Parathyroid adenoma (tissue), 2 donors: ENCODE measurements at regions not wholly inside any gene's neighbourhood (a gene's known extent, or its start where the extent isn't known, plus 50 kb on each side); places are given as distances from the start of the nearest gene placed in this dataset.

Experiments
- H2AFZ ChIP-seq: fragments of 300-600 bp; sonication (generic); one replicate; pipeline ENCODE4 v1.7.0; 2017; ENCODE audit warnings: antibody characterized with exemption, mild to moderate bottlenecking
- H3K27ac ChIP-seq: fragments of 300-600 bp; sonication (generic); one replicate; pipeline ENCODE4 v1.7.0; 2017
- H3K27me3 ChIP-seq: fragments of 300-600 bp; sonication (generic); one replicate; pipeline ENCODE4 v1.7.0; 2017; ENCODE audit warnings: low read length; ENCODE audit not compliant: control insufficient read depth, insufficient read depth
- H3K36me3 ChIP-seq: fragments of 300-600 bp; sonication (generic); one replicate; pipeline ENCODE4 v1.7.0; 2017; ENCODE audit warnings: low read length; ENCODE audit not compliant: control insufficient read depth, insufficient read depth
- H3K4me1 ChIP-seq: fragments of 300-600 bp; sonication (generic); one replicate; pipeline ENCODE4 v1.7.0; 2017; ENCODE audit warnings: control low read depth
- H3K4me2 ChIP-seq: fragments of 300-600 bp; sonication (generic); one replicate; pipeline ENCODE4 v1.7.0; 2017; ENCODE audit warnings: low read length
- H3K4me3 ChIP-seq: fragments of 300-600 bp; sonication (generic); one replicate; pipeline ENCODE4 v1.7.0; 2017; ENCODE audit warnings: low read depth, low read length
- H3K79me2 ChIP-seq: fragments of 300-600 bp; sonication (generic); one replicate; pipeline ENCODE4 v1.7.0; 2017; ENCODE audit warnings: control low read depth
- H3K9ac ChIP-seq: fragments of 300-600 bp; sonication (generic); one replicate; pipeline ENCODE4 v1.7.0; 2017; ENCODE audit warnings: mild to moderate bottlenecking
- H3K9me3 ChIP-seq: fragments of 300-600 bp; sonication (generic); one replicate; pipeline ENCODE4 v1.7.0; 2017; ENCODE audit warnings: low read length; ENCODE audit not compliant: control insufficient read depth
- TF ChIP-seq, protein P1 (sequence below): fragments of 300-600 bp; sonication (generic); IDR thresholded peaks from one replicate; pipeline ENCODE4 v1.7.0; 2017; ENCODE audit warnings: antibody characterized with exemption, mild to moderate bottlenecking
- donor health status: primary hyperparathyroidism.

DNA sequence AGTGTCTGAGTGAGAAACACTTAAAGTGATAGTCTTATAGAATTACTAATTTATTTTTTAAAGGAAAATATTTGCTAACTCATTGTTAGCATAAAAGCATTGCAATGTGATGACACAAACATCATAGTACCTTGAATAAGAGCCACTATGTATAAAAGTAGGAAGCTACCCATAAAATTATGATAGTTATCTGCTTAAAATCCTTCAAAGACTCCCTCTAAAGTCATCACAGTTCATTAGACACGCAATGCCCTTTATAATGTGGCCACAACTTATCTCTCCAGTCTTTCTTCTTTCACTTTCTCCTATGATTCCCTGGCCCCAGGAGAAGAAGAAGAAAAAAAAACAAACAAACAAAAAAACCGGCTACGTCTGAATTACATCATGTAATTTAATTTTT, 1144.0 kb upstream of the NUDT12 start:
- no peak overlapping the region for H3K27ac ChIP-seq
- H3K4me2 ChIP-seq: no peak overlapping the region
- no peak overlapping the region for H2AFZ ChIP-seq
- H3K9ac ChIP-seq: no peak overlapping the region
- H3K79me2 ChIP-seq: no peaks in the 10 kb centered on the region
- H3K36me3 ChIP-seq: no peaks in the 10 kb centered on the region
- H3K4me3 ChIP-seq: no peak overlapping the region
- H3K9me3 ChIP-seq: no peaks in the 10 kb centered on the region
- TF ChIP-seq, protein P1, sequence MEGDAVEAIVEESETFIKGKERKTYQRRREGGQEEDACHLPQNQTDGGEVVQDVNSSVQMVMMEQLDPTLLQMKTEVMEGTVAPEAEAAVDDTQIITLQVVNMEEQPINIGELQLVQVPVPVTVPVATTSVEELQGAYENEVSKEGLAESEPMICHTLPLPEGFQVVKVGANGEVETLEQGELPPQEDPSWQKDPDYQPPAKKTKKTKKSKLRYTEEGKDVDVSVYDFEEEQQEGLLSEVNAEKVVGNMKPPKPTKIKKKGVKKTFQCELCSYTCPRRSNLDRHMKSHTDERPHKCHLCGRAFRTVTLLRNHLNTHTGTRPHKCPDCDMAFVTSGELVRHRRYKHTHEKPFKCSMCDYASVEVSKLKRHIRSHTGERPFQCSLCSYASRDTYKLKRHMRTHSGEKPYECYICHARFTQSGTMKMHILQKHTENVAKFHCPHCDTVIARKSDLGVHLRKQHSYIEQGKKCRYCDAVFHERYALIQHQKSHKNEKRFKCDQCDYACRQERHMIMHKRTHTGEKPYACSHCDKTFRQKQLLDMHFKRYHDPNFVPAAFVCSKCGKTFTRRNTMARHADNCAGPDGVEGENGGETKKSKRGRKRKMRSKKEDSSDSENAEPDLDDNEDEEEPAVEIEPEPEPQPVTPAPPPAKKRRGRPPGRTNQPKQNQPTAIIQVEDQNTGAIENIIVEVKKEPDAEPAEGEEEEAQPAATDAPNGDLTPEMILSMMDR: no peak
- H3K27me3 ChIP-seq: no peaks in the 10 kb centered on the region
- no peaks in the 10 kb centered on the region for H3K4me1 ChIP-seq

DNA sequence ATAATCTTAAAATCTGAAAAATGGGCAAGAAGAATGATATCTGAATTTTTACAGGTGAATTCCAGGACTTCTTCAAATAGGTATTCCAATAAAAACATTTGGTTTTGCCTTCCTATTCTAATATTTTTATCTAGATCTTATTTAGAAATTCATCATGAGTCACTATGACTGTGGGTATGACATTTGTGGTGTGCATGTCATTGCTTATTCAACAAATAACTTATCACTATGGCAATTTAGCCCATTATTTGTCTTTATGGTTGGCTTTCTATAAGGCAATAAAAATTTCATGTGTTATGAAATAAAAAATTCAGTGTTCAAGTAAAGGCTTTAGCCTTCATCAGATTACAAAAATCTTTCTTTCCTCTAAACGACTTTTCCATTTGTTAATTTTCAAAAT, 1139.6 kb upstream of the NUDT12 start:
- no peaks in the 10 kb centered on the region for H3K79me2 ChIP-seq
- H3K36me3 ChIP-seq: no peaks in the 10 kb centered on the region

DNA sequence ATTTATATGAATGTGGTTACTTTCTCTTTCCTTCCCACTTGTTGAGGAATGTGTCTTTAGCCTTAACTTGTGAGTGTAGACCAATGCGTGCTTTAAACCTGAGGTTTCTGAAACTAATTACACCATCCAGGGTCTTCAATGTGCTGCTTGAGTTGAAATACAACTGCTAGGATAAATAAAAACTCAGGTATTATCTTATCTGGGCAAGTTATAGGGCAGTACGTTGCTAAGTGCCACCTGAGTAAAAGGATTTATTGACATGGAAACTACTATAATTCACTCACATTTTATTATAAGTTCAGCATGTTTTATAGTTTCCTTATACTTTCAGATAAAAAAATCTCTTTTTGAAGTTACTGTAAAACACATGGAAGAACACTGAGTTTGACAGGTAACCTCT, 1136.8 kb upstream of the NUDT12 start:
- TF ChIP-seq, protein P1: no peak
- no peak overlapping the region for H2AFZ ChIP-seq
- H3K4me2 ChIP-seq: no peak overlapping the region
- H3K79me2 ChIP-seq: no peaks in the 10 kb centered on the region
- no peaks in the 10 kb centered on the region for H3K9me3 ChIP-seq
- no peaks in the 10 kb centered on the region for H3K36me3 ChIP-seq
- no peaks in the 10 kb centered on the region for H3K27me3 ChIP-seq
- H3K9ac ChIP-seq: no peak overlapping the region
- H3K4me3 ChIP-seq: no peak overlapping the region
- no peak overlapping the region for H3K27ac ChIP-seq
- no peaks in the 10 kb centered on the region for H3K4me1 ChIP-seq

More for the DNA sequence above, 1139.6 kb upstream of the NUDT12 start:
- Histone ChIP-seq H3K4me1 (no peaks in the 10 kb centered on the region), H3K4me2 (no peak overlapping the region), H3K9ac (no peak overlapping the region), H3K27ac (no peak overlapping the region), H3K27me3 (no peaks in the 10 kb centered on the region), H3K4me3 (no peak overlapping the region), H2AFZ (no peak overlapping the region), H3K9me3 (no peaks in the 10 kb centered on the region)
- TF ChIP-seq, protein P1: no peak

DNA sequence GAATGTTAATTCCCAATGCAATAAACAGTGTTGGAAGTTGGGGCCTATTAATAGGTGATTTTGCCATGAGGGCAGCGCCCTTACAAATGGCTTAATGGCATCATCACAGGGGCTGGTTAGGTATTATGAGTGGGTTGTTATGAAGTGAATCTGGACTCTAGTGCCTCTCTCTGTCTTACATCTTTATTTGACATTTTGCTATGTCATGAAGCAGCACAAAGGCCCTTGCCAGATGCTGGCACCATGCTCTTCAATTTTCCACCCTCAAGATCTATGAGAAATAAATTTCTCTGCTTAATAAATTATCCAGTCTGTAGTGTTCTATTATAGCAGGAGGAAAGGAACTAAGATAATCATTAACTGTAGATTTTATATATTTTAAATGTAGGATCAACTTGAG, 1098.7 kb upstream of the NUDT12 start:
- no peak overlapping the region for H3K4me3 ChIP-seq
- H3K79me2 ChIP-seq: no peaks in the 10 kb centered on the region
- TF ChIP-seq, protein P1: no peak
- H3K4me1 ChIP-seq: no peaks in the 10 kb centered on the region
- H3K9ac ChIP-seq: no peak overlapping the region
- no peak overlapping the region for H3K4me2 ChIP-seq
- H2AFZ ChIP-seq: no peak overlapping the region
- H3K27ac ChIP-seq: no peak overlapping the region
- no peaks in the 10 kb centered on the region for H3K36me3 ChIP-seq
- H3K27me3 ChIP-seq: no peaks in the 10 kb centered on the region
- H3K9me3 ChIP-seq: peaks cover 2% of the 10 kb centered on the region

DNA sequence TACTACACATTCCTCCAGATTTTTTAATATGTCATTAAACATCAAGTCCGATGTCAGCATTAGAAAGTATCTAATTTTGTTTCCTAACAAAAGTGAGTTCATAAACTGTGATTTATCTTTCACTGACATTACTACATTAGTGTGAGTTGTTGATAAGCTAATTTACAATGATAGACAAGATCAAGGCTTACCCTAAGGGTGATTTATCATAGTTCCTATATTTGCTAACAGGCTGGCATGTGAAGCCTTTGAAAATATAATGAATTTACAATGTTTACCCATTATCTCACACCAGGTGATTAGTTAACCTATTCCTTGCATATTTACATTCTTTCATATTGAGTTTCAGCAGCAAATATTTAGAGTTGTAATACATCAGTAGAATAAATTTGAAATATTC, 1096.9 kb upstream of the NUDT12 start:
- TF ChIP-seq, protein P1: no peak
- H2AFZ ChIP-seq: no peak overlapping the region
- H3K4me2 ChIP-seq: no peak overlapping the region
- no peak overlapping the region for H3K27ac ChIP-seq
- no peaks in the 10 kb centered on the region for H3K27me3 ChIP-seq
- no peaks in the 10 kb centered on the region for H3K79me2 ChIP-seq
- H3K36me3 ChIP-seq: no peaks in the 10 kb centered on the region
- no peaks in the 10 kb centered on the region for H3K4me1 ChIP-seq
- no peaks in the 10 kb centered on the region for H3K9me3 ChIP-seq
- no peak overlapping the region for H3K4me3 ChIP-seq
- H3K9ac ChIP-seq: no peak overlapping the region
